ENCODE measurements at regions not wholly inside any gene's neighbourhood (a gene's known extent, or its start where the extent isn't known, plus 50 kb on each side); places are given as distances from the start of the nearest gene placed in this dataset.
"Not testable (repeated sequence)": the region's sequence is repeated elsewhere in the genome, so short reads cannot be mapped to it uniquely, and the experiment has no call there.

DNA sequence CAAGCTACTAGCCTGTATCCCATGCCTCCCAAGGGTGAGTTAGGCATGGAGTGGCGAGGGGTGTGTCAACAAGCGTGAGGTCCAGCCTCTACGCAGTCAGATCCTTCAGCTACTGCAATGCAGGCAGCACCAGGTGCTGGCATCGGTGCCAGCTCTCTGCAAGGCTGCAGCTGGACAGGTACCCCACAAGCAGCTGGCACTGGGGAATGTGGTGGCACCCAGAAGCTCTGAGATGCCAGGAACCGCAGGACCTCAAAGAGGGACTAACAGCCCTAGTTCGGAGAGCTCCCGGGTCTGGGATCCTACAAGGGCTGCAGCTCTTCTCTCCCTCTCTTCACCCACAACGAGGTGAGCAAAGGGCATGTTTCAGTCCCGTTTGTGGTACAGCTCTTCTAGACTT is 974.5 kb downstream of the LTN1 start:
- TF ChIP-seq, protein P1, sequence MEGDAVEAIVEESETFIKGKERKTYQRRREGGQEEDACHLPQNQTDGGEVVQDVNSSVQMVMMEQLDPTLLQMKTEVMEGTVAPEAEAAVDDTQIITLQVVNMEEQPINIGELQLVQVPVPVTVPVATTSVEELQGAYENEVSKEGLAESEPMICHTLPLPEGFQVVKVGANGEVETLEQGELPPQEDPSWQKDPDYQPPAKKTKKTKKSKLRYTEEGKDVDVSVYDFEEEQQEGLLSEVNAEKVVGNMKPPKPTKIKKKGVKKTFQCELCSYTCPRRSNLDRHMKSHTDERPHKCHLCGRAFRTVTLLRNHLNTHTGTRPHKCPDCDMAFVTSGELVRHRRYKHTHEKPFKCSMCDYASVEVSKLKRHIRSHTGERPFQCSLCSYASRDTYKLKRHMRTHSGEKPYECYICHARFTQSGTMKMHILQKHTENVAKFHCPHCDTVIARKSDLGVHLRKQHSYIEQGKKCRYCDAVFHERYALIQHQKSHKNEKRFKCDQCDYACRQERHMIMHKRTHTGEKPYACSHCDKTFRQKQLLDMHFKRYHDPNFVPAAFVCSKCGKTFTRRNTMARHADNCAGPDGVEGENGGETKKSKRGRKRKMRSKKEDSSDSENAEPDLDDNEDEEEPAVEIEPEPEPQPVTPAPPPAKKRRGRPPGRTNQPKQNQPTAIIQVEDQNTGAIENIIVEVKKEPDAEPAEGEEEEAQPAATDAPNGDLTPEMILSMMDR (IDR thresholded peaks at IDR 0.05; ENCODE audit: low read depth, low read length), result no peak
- no peaks in the 10 kb centered on the region for H3K4me1 ChIP-seq (ENCODE audit: low read depth)
- no peak overlapping the region for H3K27ac ChIP-seq
- no peaks in the 10 kb centered on the region for H3K36me3 ChIP-seq
- no peak for DNase-seq (ENCODE audit: low read depth in 1 of 2, low spot score in 1 of 2)
- no peaks in the 10 kb centered on the region for H3K9me3 ChIP-seq (ENCODE audit: low read depth)
- H3K4me3 ChIP-seq, result no peak overlapping the region
- H3K27me3 ChIP-seq, result no peaks in the 10 kb centered on the region

DNA sequence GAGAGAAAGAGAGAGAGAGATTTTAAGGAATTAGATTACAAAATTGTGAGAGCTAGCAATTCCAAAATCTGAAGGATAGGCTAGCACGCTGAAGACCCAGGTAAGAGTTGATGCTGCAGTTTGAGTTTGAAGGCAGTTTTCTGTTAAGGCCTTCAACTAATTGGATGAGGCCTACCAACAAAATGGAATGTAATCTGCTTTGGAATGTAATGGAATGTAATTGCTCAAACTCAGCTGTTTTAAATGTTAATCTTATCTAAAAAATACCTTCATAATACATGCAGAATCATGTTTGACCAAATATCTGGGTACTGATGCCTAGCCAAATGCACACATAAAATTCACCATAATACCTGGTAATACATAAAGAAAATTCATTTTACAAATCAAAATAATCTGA is 976.1 kb downstream of the LTN1 start:
- Histone ChIP-seq H3K27ac (no peak overlapping the region), H3K36me3 (no peaks in the 10 kb centered on the region), H3K9me3 (ENCODE audit: low read depth) (no peaks in the 10 kb centered on the region), H3K4me1 (ENCODE audit: low read depth) (no peaks in the 10 kb centered on the region), H3K27me3 (no peaks in the 10 kb centered on the region), H3K4me3 (no peak overlapping the region)
- TF ChIP-seq, protein P1 (IDR thresholded peaks at IDR 0.05; ENCODE audit: low read depth, low read length), result no peak
- DNase-seq (ENCODE audit: low read depth in 1 of 2, low spot score in 1 of 2), result peak in 1 of 2 donors; percentile 49

DNA sequence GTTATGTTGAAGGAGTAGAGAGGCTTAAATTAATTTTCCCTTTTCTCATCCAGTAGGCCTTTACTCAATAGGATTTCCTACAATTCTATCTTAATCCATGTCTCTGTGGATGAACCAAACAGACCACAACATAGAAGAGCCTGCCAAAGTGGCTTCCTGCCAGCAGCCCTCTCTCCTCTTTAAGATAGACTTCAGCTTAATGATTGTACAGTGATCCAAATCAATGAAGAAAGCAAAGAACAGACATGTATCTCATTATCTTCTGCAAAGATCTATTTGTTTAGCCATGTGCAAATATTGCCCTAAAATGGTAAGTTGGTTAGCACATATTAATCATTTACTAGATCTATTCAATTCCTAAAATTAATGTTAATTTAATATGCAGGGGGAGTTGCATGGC is 979.6 kb downstream of the LTN1 start:
- not testable (repeated sequence) for H3K27ac ChIP-seq; H3K4me3 ChIP-seq; H3K36me3 ChIP-seq; H3K4me1 ChIP-seq (ENCODE audit: low read depth); H3K9me3 ChIP-seq (ENCODE audit: low read depth); H3K27me3 ChIP-seq
- peak in 1 of 2 donors; percentile 31 for DNase-seq (ENCODE audit: low read depth in 1 of 2, low spot score in 1 of 2)

DNA sequence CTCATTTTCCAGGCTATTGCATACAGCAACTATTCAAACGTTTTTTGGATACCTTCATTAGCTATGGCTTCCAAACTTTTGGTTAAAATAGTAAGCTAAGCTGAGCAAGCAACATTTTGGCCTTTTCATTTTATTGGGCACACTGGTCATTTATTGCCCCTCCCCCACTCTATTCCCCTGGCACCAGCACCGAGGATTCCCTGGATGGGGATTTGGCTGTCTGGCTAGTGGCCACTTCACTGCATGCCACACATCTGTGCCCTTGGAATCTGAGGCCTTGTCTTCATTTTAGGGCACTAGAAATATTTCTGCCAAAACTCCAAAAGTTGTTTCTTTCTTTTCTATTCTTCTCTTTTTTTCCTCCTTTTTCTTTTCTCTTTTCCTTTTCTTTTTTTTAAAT is 980.7 kb downstream of the LTN1 start:
- not testable (repeated sequence) for H3K36me3 ChIP-seq; H3K27me3 ChIP-seq; H3K9me3 ChIP-seq (ENCODE audit: low read depth); H3K4me1 ChIP-seq (ENCODE audit: low read depth); DNase-seq (ENCODE audit: low read depth in 1 of 2, low spot score in 1 of 2); H3K27ac ChIP-seq; H3K4me3 ChIP-seq

DNA sequence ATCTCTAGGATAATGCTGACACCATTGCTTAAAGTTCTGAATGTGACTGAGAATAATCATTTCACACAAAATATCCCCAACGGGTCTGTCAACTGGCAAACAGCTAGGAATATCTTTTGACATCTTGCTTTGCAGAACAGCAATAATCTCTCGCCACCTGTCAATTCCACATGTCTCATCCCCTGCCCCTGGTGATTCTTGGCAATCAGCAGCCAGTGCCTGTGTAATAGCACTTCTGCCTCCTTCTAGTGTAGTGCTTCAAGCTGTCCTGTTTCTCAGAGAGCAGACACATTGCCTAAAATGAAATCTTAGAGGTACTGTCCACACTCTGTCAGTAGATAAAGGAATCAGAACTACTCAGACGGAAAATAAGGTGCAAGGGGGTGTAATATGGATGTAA is 984.4 kb downstream of the LTN1 start:
- not testable (repeated sequence) for H3K36me3 ChIP-seq; H3K9me3 ChIP-seq (ENCODE audit: low read depth); H3K4me3 ChIP-seq; H3K27me3 ChIP-seq; H3K4me1 ChIP-seq (ENCODE audit: low read depth)
- peak overlapping the region; percentile 40 for H3K27ac ChIP-seq
- DNase-seq (ENCODE audit: low read depth in 1 of 2, low spot score in 1 of 2), result peak in 1 of 2 donors; percentile 59

DNA sequence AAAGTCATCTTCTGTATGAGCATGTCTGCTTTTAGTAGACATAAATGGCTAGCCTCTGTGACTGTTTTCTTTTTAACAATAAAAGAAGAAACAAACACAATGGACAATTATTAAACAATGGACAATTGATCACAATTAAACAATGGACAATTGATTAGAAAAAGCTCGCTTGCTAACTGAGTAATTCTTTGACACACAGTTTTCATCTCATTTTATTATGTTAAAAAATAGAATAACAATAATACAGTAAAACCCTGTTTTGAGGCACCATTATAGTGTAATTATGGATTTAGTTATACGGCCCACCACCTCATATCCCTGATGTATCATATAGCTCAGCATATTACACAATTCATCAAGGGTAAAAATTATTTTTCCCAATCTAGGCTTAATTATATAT is 989.0 kb downstream of the LTN1 start:
- not testable (repeated sequence) for H3K27me3 ChIP-seq; H3K4me1 ChIP-seq (ENCODE audit: low read depth); H3K27ac ChIP-seq; H3K36me3 ChIP-seq; H3K9me3 ChIP-seq (ENCODE audit: low read depth); H3K4me3 ChIP-seq; DNase-seq (ENCODE audit: low read depth in 1 of 2, low spot score in 1 of 2)

DNA sequence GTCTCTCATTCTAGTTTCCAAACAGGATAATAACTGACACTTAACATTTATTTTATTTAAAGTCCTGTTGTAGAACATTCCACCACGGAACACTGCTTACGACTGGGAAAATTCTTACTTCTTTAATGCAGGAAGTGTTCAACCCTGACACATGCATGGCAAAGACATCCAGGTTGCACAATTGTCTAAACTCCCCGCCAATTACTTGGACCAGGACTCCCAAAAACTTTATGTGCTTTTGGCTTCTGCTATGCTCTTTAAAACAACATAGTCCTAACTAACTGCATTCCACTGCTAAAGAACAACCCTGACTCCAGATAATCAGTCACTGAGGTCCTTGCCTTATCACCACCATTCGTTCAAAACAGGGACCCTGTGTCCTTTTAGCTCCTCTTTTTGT is 995.8 kb downstream of the LTN1 start:
- H3K27ac ChIP-seq; H3K4me1 ChIP-seq (ENCODE audit: low read depth); H3K9me3 ChIP-seq (ENCODE audit: low read depth); H3K4me3 ChIP-seq; H3K27me3 ChIP-seq; H3K36me3 ChIP-seq: not testable (repeated sequence)
- peak in 1 of 2 donors; percentile 60 for DNase-seq (ENCODE audit: low read depth in 1 of 2, low spot score in 1 of 2)

DNA sequence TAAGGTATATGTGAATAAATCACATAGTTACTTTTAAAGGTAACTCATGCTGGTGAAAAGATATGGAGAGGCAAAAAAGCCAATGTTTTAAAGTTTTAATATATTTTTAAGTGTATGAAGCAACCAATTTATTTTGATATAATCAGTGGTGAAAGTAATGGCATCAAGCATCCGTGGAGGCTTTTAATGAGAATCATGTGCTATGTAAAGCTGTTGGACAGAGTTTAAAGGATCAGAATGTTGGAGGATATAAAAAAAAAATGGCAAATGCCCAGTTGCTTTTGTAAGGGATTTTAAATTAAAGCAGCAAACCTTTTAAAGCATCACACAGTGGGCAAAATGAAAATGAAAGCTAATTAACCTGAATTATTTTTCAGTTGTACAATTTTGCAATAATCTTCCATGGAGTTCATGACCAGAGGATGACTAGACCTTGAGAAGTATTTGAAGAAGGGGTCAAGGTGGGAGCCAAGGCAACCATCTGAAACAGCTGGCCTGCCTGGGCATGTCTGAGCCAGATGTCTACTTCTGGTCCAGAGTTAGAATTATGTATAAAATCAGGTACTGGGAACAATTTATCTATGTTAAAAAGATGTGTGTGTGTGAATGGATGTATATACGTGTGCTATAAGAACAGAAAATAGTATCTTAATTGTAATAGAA is 1007.9 kb downstream of the LTN1 start:
- H3K4me3 ChIP-seq; H3K27ac ChIP-seq; H3K4me1 ChIP-seq (ENCODE audit: low read depth); H3K27me3 ChIP-seq; DNase-seq (ENCODE audit: low read depth in 1 of 2, low spot score in 1 of 2); H3K9me3 ChIP-seq (ENCODE audit: low read depth); H3K36me3 ChIP-seq: not testable (repeated sequence)

DNA sequence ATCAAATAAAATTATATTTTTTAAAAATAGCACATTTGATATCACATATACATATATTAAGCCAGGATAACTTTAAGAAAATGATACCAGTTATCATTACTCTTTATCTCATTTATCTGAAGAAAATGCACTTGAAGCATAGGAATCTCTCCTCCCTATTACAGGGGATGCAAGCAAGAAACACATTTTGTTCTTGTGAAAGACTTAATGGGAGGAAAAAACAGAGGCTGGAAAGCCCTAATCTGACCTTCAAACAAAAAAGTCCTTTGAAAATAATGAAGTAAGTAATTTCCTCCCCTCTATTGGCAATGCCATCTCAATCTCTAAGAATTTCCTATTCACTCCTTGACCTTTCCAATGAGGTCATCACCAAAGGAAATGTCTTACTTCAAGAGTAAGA is 1012.6 kb upstream of the ADAMTS5 start:
- not testable (repeated sequence) for H3K36me3 ChIP-seq; H3K27ac ChIP-seq; H3K4me1 ChIP-seq (ENCODE audit: low read depth); H3K9me3 ChIP-seq (ENCODE audit: low read depth); H3K4me3 ChIP-seq; H3K27me3 ChIP-seq
- peak in 1 of 2 donors; percentile 27 for DNase-seq (ENCODE audit: low read depth in 1 of 2, low spot score in 1 of 2)
